ENCODE measurements at regions not wholly inside any gene's neighbourhood (a gene's known extent, or its start where the extent isn't known, plus 50 kb on each side); places are given as distances from the start of the nearest gene placed in this dataset.

- 86 to 88% methylated on average over 4 to 5 of the region's 6 CpGs for WGBS, 2 experiments (ENCODE audit: insufficient coverage in 1 of 2, insufficient read length in 1 of 2)
- peaks cover 8% of the 10 kb centered on the region for H3K36me3 Mint-ChIP-seq (ENCODE audit: low read depth)
Measured at GRCh38 chr4:11313157-11313943, 115.3 kb downstream of the HS3ST1 start.

GRCh38 chr4:11312389-11312788 lies 116.3 kb downstream of the HS3ST1 start:
- H3K27me3 Mint-ChIP-seq (ENCODE audit: insufficient read depth): no peaks in the 10 kb centered on the region
- no peak overlapping the region for H3K27ac ChIP-seq (ENCODE audit: low read depth, low read length)
- no peaks in the 10 kb centered on the region for H3K4me1 ChIP-seq (ENCODE audit: control insufficient read depth, insufficient read depth, low read length)
- no peaks in the 10 kb centered on the region for H3K36me3 ChIP-seq (ENCODE audit: control insufficient read depth, insufficient read depth, low read length)
- no peak overlapping the region for H3K4me3 Mint-ChIP-seq
- H3K9me3 Mint-ChIP-seq: peaks cover 27% of the 10 kb centered on the region
- H3K27ac Mint-ChIP-seq: no peak overlapping the region
- TF ChIP-seq CTCF (conservative IDR thresholded peaks at IDR 0.05): no peak
- DNase-seq: no peak
- peaks cover 9% of the 10 kb centered on the region for H3K9me3 ChIP-seq (ENCODE audit: control insufficient read depth, low read length)
- no peak overlapping the region for H3K9ac ChIP-seq (ENCODE audit: extremely low read depth, low read length, poor library complexity, severe bottlenecking)
- H3K27me3 ChIP-seq (ENCODE audit: control insufficient read depth, insufficient read depth, low read length, poor library complexity, severe bottlenecking): no peaks in the 10 kb centered on the region
- H3K4me3 ChIP-seq (ENCODE audit: low read length): no peak overlapping the region
- peaks cover 14% of the 10 kb centered on the region for H3K36me3 Mint-ChIP-seq (ENCODE audit: low read depth)
- H3K4me1 Mint-ChIP-seq: no peaks in the 10 kb centered on the region

More at GRCh38 chr4:11313157-11313943, 115.3 kb downstream of the HS3ST1 start:
- Histone ChIP-seq H3K27me3 (ENCODE audit: control insufficient read depth, insufficient read depth, low read length, poor library complexity, severe bottlenecking) (no peaks in the 10 kb centered on the region), H3K4me1 (ENCODE audit: control insufficient read depth, insufficient read depth, low read length) (no peaks in the 10 kb centered on the region), H3K27ac (ENCODE audit: low read depth, low read length) (no peak overlapping the region), H3K9me3 (ENCODE audit: control insufficient read depth, low read length) (no peaks in the 10 kb centered on the region), H3K4me3 (ENCODE audit: low read length) (no peak overlapping the region), H3K9ac (ENCODE audit: extremely low read depth, low read length, poor library complexity, severe bottlenecking) (no peak overlapping the region), H3K36me3 (ENCODE audit: control insufficient read depth, insufficient read depth, low read length) (no peaks in the 10 kb centered on the region)
- DNase-seq: no peak
- TF ChIP-seq CTCF (conservative IDR thresholded peaks at IDR 0.05): no peak
- Mint-ChIP-seq H3K27me3 (ENCODE audit: insufficient read depth) (no peaks in the 10 kb centered on the region), H3K4me3 (no peak overlapping the region), H3K9me3 (peaks cover 26% of the 10 kb centered on the region), H3K27ac (no peak overlapping the region), H3K4me1 (no peaks in the 10 kb centered on the region)

- Histone ChIP-seq H3K27me3 (ENCODE audit: control insufficient read depth, insufficient read depth, low read length, poor library complexity, severe bottlenecking) (no peaks in the 10 kb centered on the region), H3K9me3 (ENCODE audit: control insufficient read depth, low read length) (no peaks in the 10 kb centered on the region), H3K4me3 (ENCODE audit: low read length) (no peak overlapping the region), H3K9ac (ENCODE audit: extremely low read depth, low read length, poor library complexity, severe bottlenecking) (no peak overlapping the region), H3K36me3 (ENCODE audit: control insufficient read depth, insufficient read depth, low read length) (no peaks in the 10 kb centered on the region), H3K4me1 (ENCODE audit: control insufficient read depth, insufficient read depth, low read length) (no peaks in the 10 kb centered on the region), H3K27ac (ENCODE audit: low read depth, low read length) (no peak overlapping the region)
- DNase-seq: no peak
- Mint-ChIP-seq H3K4me3 (no peak overlapping the region), H3K36me3 (ENCODE audit: low read depth) (no peaks in the 10 kb centered on the region), H3K4me1 (peaks cover 4% of the 10 kb centered on the region), H3K27me3 (ENCODE audit: insufficient read depth) (no peaks in the 10 kb centered on the region), H3K9me3 (no peaks in the 10 kb centered on the region), H3K27ac (no peak overlapping the region)
- WGBS, 2 experiments (ENCODE audit: insufficient coverage in 1 of 2, insufficient read length in 1 of 2): 90 to 100% methylated on average over 1 to 4 of the region's 4 CpGs
- no peak for TF ChIP-seq CTCF (conservative IDR thresholded peaks at IDR 0.05)
Measured at GRCh38 chr4:11301075-11301660, 127.5 kb downstream of the HS3ST1 start.
